ENCODE measurements at regions not wholly inside any gene's neighbourhood (a gene's known extent, or its start where the extent isn't known, plus 50 kb on each side); places are given as distances from the start of the nearest gene placed in this dataset.
"Not testable (repeated sequence)": the region's sequence is repeated elsewhere in the genome, so short reads cannot be mapped to it uniquely, and the experiment has no call there.

DNA sequence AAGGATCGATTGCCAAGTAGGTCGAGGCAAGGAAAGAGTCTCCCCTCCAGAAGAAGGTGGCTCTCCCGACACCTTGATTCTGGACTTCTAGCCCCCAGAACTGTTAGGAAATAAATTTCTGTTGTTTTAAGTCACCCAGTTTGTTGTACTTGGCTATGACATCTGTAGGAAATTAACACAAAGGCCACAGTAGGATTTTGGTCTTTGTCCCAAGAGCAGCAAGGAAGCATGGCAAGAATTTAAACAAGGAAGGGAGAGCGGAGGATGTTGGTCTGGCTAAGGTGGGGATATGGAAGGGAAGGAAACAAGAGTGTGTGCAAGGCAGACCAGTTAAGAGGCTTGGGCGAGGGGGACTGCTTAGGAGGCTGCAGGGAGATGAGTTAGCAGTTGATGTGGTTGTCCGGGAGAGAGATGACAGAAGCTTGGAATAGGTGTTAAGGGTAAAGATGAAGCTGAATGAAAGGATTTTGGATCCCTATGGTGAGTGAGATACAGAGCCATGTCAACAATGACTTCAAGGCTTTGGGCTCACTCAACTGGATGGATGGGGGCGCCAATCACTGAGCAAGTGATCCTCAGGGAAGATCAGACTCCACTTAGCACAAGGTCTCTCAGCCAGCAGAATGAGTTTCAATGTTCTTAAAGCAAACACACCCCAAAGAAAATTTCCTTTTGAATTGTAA lies 140.5 kb upstream of the ZNF217 start:
- Mint-ChIP-seq H3K27ac (no peak overlapping the region), H3K4me1 (ENCODE audit: low read depth) (peaks cover 40% of the 10 kb centered on the region), H3K36me3 (ENCODE audit: low read depth) (no peaks in the 10 kb centered on the region), H3K4me3 (no peak overlapping the region), H3K9me3 (no peaks in the 10 kb centered on the region), H3K27me3 (no peaks in the 10 kb centered on the region)
- DNase-seq (no peak), ATAC-seq (no peak)
- ChIA-PET POLR2A (interaction anchor here (1.4 kb wide), 1 partner anchor 10 kb away, joined by 3 read pairs; no protein-coding TSS in a partner anchor), CTCF (interaction anchor here (1.3 kb wide), 1 partner anchor 178 kb away, joined by 3 read pairs; no protein-coding TSS in a partner anchor)
- intact Hi-C loops (cut with micrococcal nuclease), result no loop called here
- TF ChIP-seq CTCF (IDR thresholded peaks at IDR 0.05), result no peak

DNA sequence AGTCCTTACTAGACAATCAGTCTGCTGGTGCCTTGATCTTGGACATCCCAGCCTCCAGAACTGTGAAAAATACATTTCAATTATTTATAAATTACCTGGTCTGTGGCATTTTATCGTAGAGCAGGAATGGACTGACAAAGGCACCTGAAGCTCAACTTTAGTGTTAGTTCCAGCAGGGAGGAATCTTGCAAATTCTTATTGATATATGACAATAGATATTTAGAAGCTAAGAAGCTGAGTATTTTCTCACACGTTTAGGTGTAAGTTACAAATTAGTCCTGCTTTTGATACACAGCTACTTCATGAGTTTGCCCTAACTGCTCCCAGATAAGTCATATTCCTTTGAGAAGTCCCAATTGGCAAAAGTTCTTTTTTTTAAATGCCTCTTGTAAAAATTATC lies 138.0 kb upstream of the ZNF217 start:
- no peaks in the 10 kb centered on the region for H3K9me3 Mint-ChIP-seq
- intact Hi-C loops (cut with micrococcal nuclease), result no loop called here
- DNase-seq, result no peak
- H3K27me3 Mint-ChIP-seq, result no peaks in the 10 kb centered on the region
- peaks cover 26% of the 10 kb centered on the region for H3K4me1 Mint-ChIP-seq (ENCODE audit: low read depth)
- CTCF ChIA-PET, result no interaction called here
- ATAC-seq, result no peak
- H3K36me3 Mint-ChIP-seq (ENCODE audit: low read depth), result no peaks in the 10 kb centered on the region
- H3K27ac Mint-ChIP-seq, result no peak overlapping the region
- no peak overlapping the region for H3K4me3 Mint-ChIP-seq
- POLR2A ChIA-PET, result interaction anchor here (0.6 to 2.3 kb wide), 3 partner anchors 16 to 256 kb away, joined by 3 to 8 read pairs (median 3); no protein-coding TSS in a partner anchor
- TF ChIP-seq CTCF (IDR thresholded peaks at IDR 0.05), result no peak

DNA sequence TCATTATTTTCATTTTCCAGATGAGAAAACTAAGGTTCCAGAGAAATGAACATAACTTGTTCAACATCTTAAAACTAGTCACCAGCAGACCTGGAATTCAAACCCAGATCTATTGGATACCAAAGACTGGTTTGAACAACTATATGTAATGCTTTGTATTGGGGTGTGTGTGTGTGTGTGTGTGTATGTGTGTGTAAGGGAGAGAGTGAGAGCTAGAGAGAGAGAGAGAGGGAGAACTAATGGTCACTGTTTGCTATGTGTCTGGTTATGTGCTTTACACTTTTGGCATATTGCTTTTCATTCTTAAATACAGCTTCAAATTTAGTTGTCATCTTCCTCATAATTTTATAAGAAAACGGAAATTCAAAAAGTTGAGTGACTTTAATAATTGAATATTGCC lies 134.7 kb upstream of the ZNF217 start:
- ChIA-PET CTCF (interaction anchor here (1.0 kb wide), 1 partner anchor 10 kb away, joined by 4 read pairs; no protein-coding TSS in a partner anchor), POLR2A (no interaction called here)
- no peaks in the 10 kb centered on the region for H3K9me3 Mint-ChIP-seq
- intact Hi-C loops (cut with micrococcal nuclease), result no loop called here
- no peaks in the 10 kb centered on the region for H3K36me3 Mint-ChIP-seq (ENCODE audit: low read depth)
- ATAC-seq, result no peak
- no peaks in the 10 kb centered on the region for H3K27me3 Mint-ChIP-seq
- DNase-seq, result no peak
- H3K4me3 Mint-ChIP-seq, result no peak overlapping the region
- H3K4me1 Mint-ChIP-seq (ENCODE audit: low read depth), result peaks cover 16% of the 10 kb centered on the region
- TF ChIP-seq CTCF (IDR thresholded peaks at IDR 0.05), result no peak
- no peak overlapping the region for H3K27ac Mint-ChIP-seq

GRCh38 chr20:53727239-53727638 lies 133.6 kb upstream of the ZNF217 start:
- H3K27ac Mint-ChIP-seq; ATAC-seq; H3K9me3 Mint-ChIP-seq; H3K4me3 Mint-ChIP-seq; DNase-seq; H3K27me3 Mint-ChIP-seq; intact Hi-C loops (cut with micrococcal nuclease); H3K36me3 Mint-ChIP-seq (ENCODE audit: low read depth); CTCF ChIA-PET: not testable (repeated sequence)
- H3K4me1 Mint-ChIP-seq (ENCODE audit: low read depth), result peaks cover 18% of the 10 kb centered on the region
- POLR2A ChIA-PET, result interaction anchor here (0.6 kb wide), 1 partner anchor 120 kb away, joined by 3 read pairs; no protein-coding TSS in a partner anchor

DNA sequence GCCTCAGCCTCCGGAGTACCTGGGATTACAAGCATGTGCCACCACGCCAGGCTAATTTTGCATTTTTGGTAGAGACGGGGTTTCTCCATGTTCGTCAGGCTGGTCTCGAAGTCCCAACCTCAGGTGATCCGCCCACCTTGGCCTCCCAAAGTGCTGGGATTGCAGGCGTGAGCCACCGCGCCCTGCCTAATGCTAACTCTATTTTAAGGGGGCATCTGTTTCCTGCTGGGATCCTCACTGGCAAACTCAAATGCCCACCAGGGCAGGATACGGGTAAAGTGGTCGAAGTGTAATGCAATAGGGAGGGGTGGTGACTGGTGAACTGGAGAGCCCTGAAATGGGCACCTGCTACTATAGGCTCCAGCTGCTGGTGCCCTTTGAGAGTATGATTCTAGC lies 131.9 kb upstream of the ZNF217 start:
- Mint-ChIP-seq H3K4me1 (ENCODE audit: low read depth) (peaks cover 27% of the 10 kb centered on the region), H3K36me3 (ENCODE audit: low read depth) (peaks cover 2% of the 10 kb centered on the region), H3K27ac (no peak overlapping the region), H3K27me3 (no peaks in the 10 kb centered on the region), H3K4me3 (no peak overlapping the region), H3K9me3 (peaks cover 2% of the 10 kb centered on the region)
- no peak for TF ChIP-seq CTCF (IDR thresholded peaks at IDR 0.05)
- intact Hi-C loops (cut with micrococcal nuclease), result no loop called here
- DNase-seq (no peak), ATAC-seq (no peak)
- ChIA-PET POLR2A (interaction anchor here (1.1 kb wide), 1 partner anchor 26 kb away, joined by 3 read pairs; no protein-coding TSS in a partner anchor), CTCF (no interaction called here)

All from activated CD8-positive, alpha-beta T cell treated with anti-CD3 and anti-CD28 coated beads for 36 hours (primary cell).